NCI-H446 treated with DMSO at 0.1 percent for 48 hours (cell line): ENCODE measurements at regions not wholly inside any gene's neighbourhood (a gene's known extent, or its start where the extent isn't known, plus 50 kb on each side); places are given as distances from the start of the nearest gene placed in this dataset.

ENCODE experiments used
- DNase-seq: peaks from one replicate; lab custom pipeline; 2025; lab: John Stamatoyannopoulos, UW

- peak; percentile 85 for DNase-seq
These were observed 53.7 kb upstream of the KDM4C start for GRCh38 chr9:6703898-6704639.

GRCh38 chr9:6702707-6703106, 55.1 kb upstream of the KDM4C start:
- no peak for DNase-seq

- DNase-seq: no peak
These were observed 50.6 kb upstream of the GLDC start for GRCh38 chr9:6696178-6696577.

- DNase-seq: no peak
These were observed 49.7 kb upstream of the GLDC start for GRCh38 chr9:6695121-6695814.
